GM12865 (cell line): ENCODE measurements at regions not wholly inside any gene's neighbourhood (a gene's known extent, or its start where the extent isn't known, plus 50 kb on each side); places are given as distances from the start of the nearest gene placed in this dataset.

ENCODE experiments used
- DNase-seq: peaks from one replicate; pipeline ENCODE4 v3.0.0; 2010; ENCODE audit warnings: low read depth
- H3K4me3 ChIP-seq: 2 replicates; pipeline ENCODE4 v1.5.1; 2011; ENCODE audit warnings: mild to moderate bottlenecking, low read depth, low read length, control low read depth
- CTCF ChIP-seq: IDR thresholded peaks from 2 replicates; pipeline ENCODE4 v1.5.1; 2011; ENCODE audit warnings: low read length, control low read depth, low read depth, inconsistent platforms; ENCODE audit not compliant: insufficient read depth; ENCODE audit errors: missing control alignments

DNA sequence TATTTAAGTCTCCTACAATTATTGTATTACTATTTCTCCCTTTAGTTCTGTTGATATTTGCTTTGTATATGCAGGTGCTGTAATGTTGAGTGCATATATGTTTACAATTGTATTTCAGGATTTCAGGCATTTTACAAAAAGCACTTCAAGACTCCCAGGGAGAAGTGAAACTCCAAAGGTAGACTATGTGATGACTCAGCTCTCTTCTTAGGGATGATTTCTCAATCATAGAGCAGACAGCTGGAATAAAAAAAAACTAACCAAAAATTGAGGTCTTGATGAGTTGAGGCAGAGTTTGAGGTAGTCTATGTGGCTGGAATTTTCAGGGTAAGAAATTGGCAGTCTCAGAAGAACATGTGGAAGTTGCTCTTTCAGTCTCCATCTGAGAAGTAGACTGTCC, 786.1 kb downstream of the TFAP2A start:
- TF ChIP-seq CTCF, result no peak
- no peak for DNase-seq
- H3K4me3 ChIP-seq, result no peak overlapping the region

- TF ChIP-seq CTCF, result no peak
- H3K4me3 ChIP-seq, result no peak overlapping the region
- DNase-seq, result no peak
These were observed 787.0 kb downstream of the TFAP2A start for GRCh38 chr6:9627916-9628315.

DNA sequence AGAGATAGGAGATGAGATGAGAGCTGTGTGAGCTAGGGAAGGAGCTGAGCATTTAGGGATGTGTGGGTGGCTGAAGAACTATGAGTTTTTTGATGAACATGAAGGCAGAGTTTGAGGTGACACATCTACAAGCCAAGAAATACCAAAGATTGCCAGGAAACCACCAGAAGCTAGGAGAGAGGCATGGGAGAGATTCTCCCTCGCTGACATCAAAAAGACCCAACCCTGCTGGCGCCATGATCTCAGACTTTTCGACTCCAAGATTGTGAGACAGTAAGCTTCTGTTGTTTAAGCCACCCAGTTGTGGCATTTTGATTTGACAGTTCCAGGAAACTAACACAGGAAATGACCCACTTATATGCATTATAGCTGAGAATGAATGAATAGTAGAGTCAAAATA, 790.9 kb downstream of the TFAP2A start:
- no peak for DNase-seq
- no peak for TF ChIP-seq CTCF
- no peak overlapping the region for H3K4me3 ChIP-seq

GRCh38 chr6:9623228-9623832, 791.5 kb downstream of the TFAP2A start:
- DNase-seq, result peak; percentile 30
- TF ChIP-seq CTCF, result no peak
- no peak overlapping the region for H3K4me3 ChIP-seq

DNA sequence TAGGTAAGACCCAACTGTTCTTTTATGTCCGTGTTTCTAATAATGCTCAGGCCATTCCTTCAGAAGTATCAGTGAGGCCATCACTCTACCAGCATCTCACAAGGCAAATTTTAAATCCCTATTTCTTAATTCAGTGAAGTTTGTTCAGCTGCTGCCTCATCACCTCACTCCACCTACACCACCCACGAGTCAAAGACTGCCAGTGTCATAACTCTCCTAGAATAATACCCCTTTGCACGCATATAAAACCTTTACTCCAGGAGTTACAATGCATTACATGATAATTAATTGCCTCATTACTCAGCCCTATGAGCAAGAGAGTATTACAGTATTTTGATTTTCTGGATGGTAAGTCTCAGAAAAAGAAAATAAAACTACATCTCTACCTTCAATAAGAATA, 793.6 kb downstream of the TFAP2A start:
- DNase-seq, result no peak
- no peak for TF ChIP-seq CTCF
- no peak overlapping the region for H3K4me3 ChIP-seq

GRCh38 chr6:9620687-9621086, 794.2 kb downstream of the TFAP2A start:
- TF ChIP-seq CTCF, result no peak
- no peak for DNase-seq
- no peak overlapping the region for H3K4me3 ChIP-seq

DNA sequence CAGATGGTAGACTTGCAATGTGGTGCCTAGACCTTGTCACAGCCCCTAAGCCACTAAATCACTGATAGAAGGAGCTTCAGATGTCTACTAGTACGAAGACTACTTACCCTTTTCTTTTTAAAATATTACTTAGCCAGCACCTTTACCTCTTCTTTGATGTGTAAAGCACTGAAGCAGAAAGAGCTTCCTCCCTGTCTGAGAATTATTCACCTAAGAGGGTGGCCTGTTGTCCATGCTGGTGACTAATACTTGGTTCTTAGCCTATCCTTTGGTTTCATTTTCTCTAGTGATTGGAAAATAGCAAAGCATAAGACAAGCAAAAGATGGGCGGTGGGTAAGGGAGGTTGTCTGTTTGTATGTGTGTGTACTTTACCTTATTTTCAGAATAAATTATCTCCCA, 794.6 kb downstream of the TFAP2A start:
- DNase-seq, result peak; percentile 46
- no peak overlapping the region for H3K4me3 ChIP-seq
- no peak for TF ChIP-seq CTCF
